ENCODE measurements at regions not wholly inside any gene's neighbourhood (a gene's known extent, or its start where the extent isn't known, plus 50 kb on each side); places are given as distances from the start of the nearest gene placed in this dataset.

GRCh38 chr5:158589939-158590338 is 509.8 kb downstream of the EBF1 start:
- no peak for TF ChIP-seq POLR2A (IDR thresholded peaks at IDR 0.05)
- TF ChIP-seq CTCF (IDR thresholded peaks at IDR 0.05): no peak
- TF ChIP-seq EP300 (IDR thresholded peaks at IDR 0.05): no peak
- no peak for TF ChIP-seq POLR2AphosphoS5 (IDR thresholded peaks at IDR 0.05)
